GM19438 (cell line): ENCODE measurements at regions not wholly inside any gene's neighbourhood (a gene's known extent, or its start where the extent isn't known, plus 50 kb on each side); places are given as distances from the start of the nearest gene placed in this dataset.
"Not testable (repeated sequence)": the region's sequence is repeated elsewhere in the genome, so short reads cannot be mapped to it uniquely, and the experiment has no call there.

Experiments used
- ATAC-seq: cut with Tn5 transposase; IDR thresholded peaks from one replicate; pipeline ENCODE4 v1.9.1; 2021; ENCODE audit warnings: low read depth; ENCODE audit not compliant: unreplicated experiment

DNA sequence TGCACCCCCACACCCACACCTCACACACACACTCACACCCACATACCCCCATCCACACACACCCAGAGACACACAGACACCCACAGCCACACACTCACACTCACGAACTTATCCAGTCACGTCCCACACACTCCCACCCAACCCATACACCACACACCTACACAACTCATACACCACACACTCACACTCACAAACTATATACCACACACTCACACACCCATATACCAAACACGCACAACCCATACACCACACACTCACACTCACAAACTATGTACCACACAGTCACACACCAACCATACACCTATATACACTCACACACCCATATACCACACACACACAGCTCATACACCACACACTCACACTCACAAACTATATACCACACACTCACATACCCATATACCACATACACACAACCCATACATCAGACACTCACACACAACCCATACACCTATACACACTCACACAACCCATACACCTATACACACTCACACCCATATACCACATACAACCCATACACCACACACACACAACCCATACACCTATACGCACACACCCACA, 162.4 kb downstream of the TMEM121 start:
- ATAC-seq, result not testable (repeated sequence)

- no peak for ATAC-seq
Observed at GRCh38 chr14:105689722-105690121, 163.3 kb downstream of the TMEM121 start.

GRCh38 chr14:105690671-105691070, 164.3 kb downstream of the TMEM121 start:
- no peak for ATAC-seq

- not testable (repeated sequence) for ATAC-seq
Observed at GRCh38 chr14:105691321-105692109, 165.1 kb downstream of the TMEM121 start.

- ATAC-seq, result not testable (repeated sequence)
Observed at GRCh38 chr14:105692110-105692685, 165.8 kb downstream of the TMEM121 start.

- ATAC-seq, result no peak
Observed at GRCh38 chr14:105694961-105695360, 168.6 kb downstream of the TMEM121 start.

- peak; percentile 39 for ATAC-seq
Observed at GRCh38 chr14:105696388-105696787, 170.0 kb downstream of the TMEM121 start.

DNA sequence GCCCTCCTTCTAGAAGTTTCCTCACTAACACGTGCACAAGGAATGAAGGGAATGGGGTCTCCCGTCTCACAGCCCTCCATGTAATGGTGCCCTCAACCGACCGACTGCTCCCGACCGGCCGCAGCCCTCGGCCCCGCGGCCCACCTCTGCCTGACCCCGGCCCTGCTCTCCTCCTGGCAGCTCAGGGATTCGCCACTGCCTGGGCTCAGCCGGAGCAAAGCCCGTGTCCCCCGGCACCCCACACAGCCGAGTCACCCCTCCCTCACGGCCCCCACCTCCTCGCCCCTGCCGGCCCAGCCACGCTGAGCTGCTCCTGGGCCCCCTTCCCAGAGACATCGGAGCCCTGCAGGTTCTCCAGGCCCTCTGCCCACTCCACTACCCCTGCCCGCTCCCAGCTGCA, 171.0 kb downstream of the TMEM121 start:
- not testable (repeated sequence) for ATAC-seq

DNA sequence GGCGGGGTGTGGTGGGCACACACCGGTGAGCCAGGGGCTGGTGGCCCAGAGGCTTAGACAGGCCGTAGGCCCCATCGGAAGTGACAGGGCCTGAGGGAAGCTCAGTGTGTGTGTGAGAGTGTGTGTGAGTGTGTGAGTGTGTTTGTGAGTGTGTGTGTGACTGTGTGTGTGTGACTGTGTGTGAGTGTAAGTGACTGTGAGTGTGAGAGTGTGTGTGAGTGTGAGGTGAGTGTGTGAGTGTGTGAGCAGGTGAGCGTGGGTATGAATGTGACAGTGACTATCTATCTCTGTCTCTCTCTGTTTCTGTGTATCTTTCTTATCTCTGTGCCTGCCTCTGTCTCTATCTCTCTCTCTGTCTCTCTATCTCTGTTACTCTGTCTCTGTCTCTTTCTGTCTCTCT, 171.6 kb downstream of the TMEM121 start:
- ATAC-seq, result not testable (repeated sequence)

DNA sequence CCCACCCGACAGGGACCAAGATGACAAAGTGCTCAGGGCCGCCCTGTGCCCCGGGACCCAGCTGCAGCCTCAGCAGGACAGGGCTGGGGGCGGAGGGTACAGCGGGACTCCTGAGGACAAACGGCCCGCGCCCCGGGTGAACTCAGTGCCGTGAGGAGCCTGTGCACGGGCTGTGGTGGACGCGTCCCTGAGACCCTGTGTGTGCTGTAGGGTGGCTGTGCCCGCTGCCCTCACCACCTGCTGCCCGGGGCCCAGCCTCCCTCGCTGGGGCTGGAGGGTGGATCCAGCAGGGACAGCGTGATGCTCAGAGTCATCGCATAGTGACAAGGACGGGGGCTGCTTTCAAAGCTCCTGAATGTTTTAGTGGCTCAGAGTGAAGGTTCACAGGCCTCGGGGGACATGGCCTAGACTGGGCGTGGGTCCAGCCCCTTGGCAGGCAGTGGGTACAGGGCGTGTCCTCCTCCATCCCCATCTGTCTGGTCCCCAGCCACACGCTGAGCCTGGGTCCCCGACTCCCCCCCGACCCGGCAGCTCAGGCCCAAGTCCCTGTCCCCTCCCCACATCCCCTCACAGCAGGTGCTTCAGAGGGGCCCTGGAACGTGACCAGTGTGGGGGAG, 172.7 kb downstream of the TMEM121 start:
- ATAC-seq, result not testable (repeated sequence)

GRCh38 chr14:105699706-105700105, 173.3 kb downstream of the TMEM121 start:
- not testable (repeated sequence) for ATAC-seq

- not testable (repeated sequence) for ATAC-seq
Observed at GRCh38 chr14:105700146-105700545, 173.8 kb downstream of the TMEM121 start.

DNA sequence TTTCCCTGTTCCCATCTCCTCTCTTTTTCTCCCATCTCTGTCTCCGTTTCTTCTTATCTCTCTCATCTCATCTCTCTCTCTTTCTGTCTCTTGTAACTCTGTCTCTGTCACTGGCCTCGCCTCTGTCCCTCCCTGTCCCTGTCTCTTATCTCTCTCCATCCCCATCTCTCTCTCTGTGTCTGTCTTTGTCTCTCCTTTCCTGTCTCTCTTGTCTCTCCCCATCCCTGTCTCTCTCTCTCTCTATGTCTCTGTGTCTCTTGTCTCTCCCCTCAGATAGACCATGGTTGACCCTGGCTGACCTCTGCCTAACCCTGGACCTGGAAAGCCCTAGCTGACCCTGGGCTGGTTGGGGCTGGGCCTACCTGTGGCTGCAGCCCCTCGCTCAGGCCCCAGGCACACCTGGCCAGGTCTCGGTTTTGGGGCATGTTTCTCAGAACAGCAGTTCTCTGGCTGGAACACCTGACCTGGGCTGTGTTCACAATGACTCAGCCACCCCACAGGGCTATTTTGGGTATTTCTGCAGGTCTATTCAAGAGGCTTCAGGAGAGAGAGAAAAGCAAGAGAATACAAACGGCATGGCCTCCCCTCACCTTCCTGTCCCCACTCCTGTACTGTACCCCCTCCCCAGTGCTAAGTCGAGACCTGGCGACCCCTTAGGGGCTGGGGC, 174.4 kb downstream of the TMEM121 start:
- ATAC-seq, result peak; percentile 21

GRCh38 chr14:105701456-105702274, 175.3 kb downstream of the TMEM121 start:
- peak; percentile 1 for ATAC-seq

- ATAC-seq, result no peak
Observed at GRCh38 chr14:105702275-105702817, 176.0 kb downstream of the TMEM121 start.

- not testable (repeated sequence) for ATAC-seq
Observed at GRCh38 chr14:105703044-105703665, 176.8 kb downstream of the TMEM121 start.

DNA sequence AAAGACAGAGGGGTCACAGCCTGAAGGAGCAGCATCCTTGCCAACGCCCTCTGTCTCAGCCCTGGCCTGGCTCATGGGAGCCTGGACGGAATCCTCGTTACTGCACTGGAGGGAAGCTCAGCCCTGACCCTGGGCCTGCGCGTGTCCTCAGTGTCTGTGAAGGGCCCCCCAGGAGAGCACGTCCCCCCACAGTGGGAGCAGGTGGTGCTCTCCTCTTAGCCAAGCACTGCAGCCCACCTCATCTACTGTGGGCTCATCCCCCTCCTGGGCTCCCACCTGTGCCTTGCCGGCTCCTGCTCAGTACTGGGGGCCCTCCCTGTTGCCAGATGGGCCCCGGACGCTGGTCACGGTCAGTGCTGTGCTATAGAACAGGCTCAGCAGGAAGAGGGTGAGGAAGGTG, 177.7 kb downstream of the TMEM121 start:
- ATAC-seq, result not testable (repeated sequence)

DNA sequence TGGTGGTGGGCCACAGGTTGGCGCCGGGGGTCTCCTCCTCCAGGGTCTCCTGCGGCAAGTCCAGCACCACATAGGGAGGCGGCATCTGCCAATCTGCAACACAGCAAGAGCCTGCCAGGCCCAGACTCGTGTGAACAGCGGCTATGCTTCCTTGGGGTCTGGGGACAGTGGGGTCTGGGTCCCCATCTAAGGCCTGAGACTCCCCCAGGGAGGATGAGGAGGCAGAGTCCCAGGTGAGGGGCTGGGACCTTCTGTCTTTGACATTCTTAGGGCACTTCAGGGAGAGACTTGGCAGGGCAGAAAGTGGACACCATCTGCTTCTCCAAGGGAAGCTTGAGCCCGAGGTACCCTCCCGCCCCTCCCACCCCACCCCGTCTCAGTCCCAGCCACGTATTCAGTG, 178.1 kb downstream of the TMEM121 start:
- not testable (repeated sequence) for ATAC-seq

GRCh38 chr14:105705512-105705861, 179.1 kb downstream of the TMEM121 start:
- not testable (repeated sequence) for ATAC-seq
